HG03571 (cell line): ENCODE measurements at regions not wholly inside any gene's neighbourhood (a gene's known extent, or its start where the extent isn't known, plus 50 kb on each side); places are given as distances from the start of the nearest gene placed in this dataset.

Experiments used
- ATAC-seq: cut with Tn5 transposase; IDR thresholded peaks from one replicate; pipeline ENCODE4 v1.9.1; 2021; ENCODE audit not compliant: unreplicated experiment

DNA sequence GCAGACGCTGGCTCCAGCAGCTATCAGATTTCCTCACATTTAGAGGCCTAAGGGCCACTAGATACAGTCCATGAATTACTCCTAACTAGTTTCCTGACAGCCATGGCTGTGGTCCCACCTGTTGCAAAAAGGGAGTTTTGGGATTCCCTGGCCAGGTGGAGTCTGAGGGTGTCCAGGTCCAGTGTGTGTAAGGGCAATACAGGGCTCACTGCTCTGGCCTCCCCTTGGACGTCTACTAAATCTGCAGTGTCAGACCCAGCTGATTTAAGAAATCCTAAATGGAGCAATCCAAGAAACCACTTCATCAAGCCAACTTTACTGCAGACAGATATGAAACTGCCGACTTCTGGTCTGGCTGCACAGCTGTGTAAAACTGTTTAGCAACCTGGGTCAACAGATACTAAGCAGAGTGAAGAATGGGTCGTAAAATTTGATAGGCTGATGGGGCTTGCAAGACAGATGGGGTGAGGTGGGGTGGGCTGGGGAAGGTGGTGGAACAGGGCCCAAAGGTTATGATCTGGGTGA lies 116.4 kb downstream of the GADD45G start:
- no peak for ATAC-seq

DNA sequence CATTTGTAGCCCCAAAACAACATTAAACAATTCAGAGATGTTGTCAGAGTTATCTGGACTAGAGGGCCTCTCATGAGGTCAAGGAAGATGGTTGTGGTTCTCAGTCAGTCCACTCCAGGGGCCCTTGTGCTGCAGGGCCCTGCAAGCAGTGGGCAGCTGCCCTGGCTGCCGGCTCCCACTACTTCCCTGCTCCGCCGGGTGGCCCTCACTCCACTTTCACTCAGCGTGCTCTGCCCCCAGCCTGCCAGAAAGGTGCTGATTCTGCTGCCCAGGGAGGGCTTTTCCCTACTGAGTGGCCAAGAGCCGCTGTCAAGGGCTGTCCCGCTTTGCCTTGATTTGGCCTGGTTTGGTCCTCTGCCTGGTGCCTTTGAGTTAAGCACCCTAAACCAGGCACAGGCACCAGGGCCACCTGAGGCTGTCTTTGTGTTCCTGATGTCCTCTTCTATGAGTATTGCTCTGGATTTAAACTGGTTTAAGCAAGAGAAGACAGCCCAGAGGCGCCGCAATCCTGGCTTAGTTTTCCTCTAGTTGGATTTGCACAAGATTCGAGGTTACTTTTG lies 117.2 kb downstream of the GADD45G start:
- ATAC-seq: no peak

DNA sequence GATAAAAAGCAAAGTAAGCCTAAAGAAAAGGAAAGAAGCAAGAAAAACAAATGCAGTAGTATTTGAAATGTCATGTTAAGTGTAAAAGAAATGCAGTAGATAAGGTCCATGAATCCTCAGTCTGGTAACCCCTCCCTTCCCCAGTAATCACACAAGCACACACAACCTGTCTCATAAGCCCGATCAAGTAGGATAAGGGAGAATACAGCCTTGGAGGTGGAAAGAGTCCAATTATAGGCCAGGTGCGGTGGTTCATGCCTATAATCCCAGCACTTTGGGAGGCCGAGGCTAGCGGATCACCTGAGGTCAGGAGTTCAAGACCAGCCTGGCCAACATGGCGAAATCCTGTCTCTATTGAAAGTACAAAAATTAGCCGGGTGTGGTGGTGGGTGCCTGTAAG lies 117.9 kb downstream of the GADD45G start:
- no peak for ATAC-seq

DNA sequence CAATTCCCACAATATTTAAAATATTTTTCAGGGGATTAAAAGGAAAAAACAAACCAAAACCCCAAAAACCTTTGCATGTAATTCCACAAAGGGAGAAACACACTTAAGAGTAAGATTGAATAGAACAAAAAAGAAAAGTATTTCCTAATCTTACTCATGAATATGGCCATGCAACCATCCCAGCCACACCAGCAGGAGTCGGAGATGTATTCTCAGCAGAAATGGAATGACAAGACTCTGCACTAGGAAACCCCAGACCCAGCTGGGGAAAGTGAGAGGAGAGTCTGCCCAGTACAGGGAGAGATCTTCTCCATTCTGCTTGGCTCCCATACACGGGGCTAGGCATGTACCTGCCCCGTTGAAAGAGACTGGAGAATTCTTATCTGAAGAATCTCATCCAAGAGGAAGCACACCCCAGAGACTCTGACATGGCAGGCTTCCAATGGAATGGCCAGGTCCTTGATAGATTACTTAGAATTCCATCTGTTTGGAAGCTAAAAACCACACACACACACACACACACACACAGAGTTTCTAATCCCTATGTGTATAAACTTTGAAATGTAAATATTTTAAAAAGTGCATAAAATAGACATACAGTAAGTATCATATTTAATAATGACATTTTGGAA lies 118.8 kb downstream of the GADD45G start:
- no peak for ATAC-seq

DNA sequence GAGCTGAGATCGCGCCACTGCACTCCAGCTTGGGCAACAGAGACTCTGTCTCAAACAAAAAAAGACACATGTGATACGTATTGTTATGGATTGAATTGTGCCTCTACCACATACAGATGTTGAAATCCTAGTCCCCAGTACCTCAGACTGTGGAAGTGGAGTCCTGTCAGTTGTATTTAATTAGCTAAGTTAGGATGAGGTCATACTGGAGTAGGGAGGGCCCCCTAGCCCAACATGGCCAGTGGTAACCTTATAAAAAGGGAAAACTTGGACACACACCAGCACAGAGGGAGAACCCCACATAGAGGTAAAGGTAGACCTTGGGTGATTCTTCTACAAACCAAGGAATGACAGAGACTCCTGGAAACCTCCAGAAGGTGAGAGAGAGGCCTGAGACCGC lies 119.8 kb downstream of the GADD45G start:
- no peak for ATAC-seq

DNA sequence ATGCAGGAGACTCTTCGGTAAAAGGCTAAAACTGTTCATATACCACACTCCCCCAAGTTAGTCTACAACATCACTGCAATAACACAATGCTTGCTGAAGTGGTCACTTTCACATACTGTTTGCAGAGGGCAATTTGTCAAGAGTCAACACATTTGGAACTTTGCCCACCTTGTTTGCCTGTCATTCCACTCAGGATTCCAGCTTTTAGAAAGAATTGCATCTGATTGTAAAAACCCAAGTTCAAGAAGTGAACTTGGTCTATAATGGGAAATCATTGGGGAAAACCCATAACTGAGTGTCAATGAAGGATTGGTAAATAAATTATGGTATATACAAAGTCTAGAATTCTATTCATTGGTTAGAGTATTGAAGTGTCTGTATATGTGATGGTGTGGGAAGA lies 120.5 kb downstream of the GADD45G start:
- no peak for ATAC-seq

DNA sequence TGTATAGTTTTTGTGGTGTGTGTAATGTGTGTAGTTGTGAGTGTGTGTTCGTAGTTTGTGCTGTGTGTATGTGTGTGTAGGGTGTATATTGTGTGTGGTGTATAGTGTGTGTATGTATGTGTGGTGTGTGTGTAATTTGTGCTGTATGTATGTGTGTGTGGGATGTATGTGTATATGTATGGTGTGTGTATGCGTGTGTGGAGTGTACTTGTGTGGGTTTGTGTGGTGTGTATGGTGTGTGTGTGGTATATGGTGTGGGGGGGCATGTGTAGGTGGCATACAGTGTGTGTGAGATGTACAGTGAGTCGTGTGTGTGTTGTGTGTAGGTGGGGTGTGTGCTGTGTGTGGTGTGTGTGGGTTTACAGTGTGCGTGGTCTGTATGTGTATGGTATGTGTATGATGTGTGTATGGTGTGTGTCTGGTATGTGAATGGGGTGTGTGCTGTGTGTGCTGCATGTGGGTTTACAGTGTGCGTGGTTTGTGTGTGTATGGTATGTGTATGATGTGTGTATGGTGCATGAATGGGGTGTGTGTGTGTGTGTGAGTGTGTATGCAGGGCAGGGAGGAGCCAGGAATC lies 125.2 kb downstream of the GADD45G start:
- no peak for ATAC-seq

DNA sequence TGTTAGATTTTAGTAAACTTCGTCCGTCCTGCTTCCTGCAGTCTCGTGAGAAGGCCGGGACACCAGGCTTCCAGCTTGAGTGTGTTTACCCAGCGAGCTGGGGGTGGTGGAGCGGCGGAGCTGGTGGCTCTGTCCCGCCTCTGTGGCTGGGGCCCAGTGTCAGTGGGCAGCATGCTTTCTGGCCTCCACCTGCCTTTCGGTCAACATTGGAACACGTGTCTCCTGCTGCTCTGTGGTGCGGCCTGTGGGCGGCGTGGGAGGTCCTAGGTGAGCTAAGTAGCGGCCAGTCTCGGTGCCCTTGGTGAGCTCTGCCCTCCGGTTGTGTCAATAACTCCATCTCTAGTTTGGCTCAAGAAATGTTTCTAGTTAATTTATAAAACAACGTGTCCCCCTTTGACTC lies 125.9 kb downstream of the GADD45G start:
- ATAC-seq: no peak

DNA sequence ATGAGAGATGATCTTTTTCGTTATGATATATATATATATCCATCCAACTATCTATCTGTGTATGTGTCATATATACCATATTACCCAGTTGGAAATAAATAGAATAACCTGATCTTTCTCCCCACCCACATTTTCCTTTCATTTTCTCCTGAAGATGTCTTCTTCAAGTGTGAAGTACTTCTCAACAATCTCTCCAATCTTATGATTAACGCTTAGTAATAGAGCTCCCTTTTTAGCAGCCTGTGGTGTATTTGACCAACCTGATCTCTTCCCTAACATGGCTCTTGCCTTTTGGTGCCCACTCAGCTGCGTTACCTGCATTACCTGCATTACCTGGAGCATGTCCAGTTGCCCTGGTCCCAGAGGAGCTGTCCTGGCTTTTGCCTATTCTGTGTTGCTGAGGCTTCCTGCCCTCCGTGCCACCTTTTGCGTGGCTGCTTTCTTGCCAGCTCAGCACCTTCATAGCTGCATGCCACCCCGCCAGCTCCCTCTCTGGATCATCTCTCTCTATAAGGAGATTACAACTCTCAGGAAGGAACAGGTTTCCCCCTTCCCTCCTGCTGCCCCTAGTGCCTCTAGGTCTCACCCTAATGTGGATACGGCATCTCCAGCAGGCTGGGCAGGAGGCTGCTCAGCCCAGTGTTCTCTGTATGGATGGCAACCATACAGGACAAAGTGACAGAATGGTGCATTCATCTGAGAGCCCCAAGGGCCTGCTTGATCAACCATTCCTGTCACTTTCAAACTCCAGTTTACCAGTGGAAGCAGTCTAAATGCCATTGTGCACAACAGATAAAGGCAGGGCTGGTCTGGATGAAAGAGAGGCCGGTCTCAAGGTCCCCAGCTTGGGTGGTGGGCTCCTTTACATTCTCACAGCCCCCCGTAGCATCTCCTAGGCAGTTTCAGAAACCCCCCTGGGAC lies 126.7 kb downstream of the GADD45G start:
- no peak for ATAC-seq

DNA sequence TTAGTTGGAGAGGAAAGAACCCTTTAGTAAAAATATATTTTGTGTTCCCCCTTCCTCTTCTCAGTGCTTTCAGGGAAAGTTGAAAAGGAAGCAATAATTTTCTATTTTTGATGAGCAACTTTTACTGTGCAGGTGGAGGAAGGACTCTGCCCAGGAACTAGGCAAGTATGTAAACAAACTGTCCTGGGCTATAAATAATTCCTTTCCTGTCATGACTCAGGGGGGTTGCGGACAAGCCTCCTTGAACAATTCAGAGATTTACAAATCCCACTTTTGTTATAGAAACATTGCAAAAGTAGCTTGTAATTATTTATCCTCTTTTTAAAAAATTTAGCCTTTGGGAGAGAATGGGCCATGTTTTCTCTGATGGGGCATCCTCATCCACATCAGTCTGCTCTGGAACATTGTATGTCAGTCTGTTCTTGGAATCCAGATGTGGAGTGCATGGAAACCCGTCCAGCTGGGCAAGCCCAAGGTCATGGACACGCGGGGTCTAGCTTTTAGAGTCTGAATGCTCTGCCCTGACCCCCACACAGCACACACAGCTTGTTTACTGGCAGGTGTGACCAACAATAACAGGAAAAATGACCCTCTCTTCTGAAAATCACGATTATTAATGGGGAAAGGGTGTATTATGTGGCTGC lies 127.6 kb downstream of the GADD45G start:
- ATAC-seq: no peak

DNA sequence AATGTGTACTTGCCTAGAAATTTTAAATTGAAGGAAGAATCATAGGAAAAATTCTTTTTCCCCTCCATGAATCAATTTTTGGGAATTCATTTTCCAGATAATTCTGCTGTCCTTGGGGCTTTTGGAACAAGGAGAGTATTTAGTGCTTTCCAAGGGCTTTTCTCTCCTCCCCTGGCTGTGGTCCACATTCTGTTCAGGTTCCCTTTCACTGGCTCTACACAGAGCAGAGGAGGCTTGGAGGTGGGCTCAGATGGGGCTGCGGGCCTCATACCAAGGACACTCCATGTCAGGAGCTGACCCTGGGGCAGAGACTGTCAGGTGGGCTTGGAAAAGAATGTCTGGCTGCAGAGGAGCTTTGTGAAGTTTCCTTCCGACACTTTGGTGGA lies 128.1 kb downstream of the GADD45G start:
- ATAC-seq: no peak

DNA sequence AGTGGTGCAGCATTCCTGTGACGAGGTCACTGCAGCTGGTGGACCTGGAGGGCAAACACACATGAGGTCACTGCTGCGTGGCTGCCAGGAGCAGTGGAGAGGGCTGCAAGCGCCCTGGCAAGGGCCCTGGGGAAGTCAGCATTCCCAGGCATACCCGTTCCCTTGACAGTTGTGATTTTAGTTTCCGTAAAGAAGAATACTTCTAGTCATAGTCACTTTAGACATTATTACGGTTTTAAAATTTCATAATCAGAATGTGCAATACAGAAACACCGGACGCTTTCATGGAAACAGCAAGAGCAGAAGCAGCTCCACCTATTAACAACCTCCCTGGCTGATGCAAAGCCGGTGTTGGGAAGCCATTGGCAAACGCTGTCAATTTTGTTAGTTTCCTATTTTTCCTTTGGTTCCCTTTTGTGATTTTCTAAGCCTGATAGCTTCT lies 129.8 kb downstream of the GADD45G start:
- no peak for ATAC-seq

DNA sequence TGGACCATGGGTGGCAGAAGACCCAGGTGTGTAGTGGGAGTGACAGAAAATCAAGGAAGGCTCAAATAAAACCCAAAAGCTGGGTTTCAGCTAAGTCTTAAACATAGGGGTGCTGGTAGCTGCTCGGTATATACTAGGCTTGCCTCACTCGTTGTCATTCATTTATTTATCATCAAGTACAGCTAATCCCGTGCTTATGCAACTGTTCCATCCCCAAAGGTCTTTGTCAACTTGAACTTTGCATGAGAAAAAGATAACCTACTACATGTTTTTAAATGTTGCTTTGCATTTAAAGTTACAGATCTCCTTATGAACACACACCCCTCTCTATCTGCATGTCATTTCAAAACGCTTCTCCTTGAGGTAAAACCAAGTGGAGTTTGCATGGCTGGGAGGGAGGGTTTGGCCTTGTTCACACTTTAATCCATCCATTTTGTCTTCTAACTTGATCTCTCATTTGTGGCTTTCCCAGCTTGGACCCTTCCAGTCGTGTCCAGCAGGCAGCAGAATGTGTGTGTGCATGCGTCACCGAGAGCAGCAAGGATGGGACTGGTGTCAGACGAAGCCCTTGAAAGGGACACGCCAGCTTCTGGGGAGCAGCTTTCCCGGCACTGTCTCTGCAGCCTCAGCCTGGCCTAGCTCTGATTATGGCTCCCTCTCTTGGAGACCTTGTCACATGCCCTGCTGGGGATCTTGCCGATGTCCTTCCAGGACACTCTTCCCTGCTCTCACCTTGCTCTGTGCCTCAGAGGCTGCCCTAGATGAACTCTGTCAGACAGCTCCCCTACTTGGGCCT lies 133.5 kb downstream of the GADD45G start:
- no peak for ATAC-seq

DNA sequence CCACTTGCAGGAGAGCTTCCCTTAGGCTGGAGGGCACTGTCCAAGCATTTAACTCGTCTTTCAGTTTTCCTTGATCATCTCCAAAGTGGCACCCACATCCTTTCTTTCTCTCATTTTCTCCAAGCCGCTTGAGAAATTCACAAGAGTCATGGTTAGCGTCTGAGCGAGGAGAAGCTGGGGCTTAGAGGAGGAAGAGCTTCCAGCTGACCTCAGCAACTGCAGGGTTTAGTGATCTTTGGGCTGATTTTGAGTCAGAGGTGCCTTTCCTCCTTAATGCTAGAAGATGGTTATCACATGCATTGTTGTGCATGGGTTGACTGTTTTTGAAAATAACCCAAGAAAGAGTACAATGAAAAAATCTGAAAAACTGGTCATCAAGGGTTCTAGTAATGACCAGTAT lies 134.7 kb downstream of the GADD45G start:
- ATAC-seq: no peak

DNA sequence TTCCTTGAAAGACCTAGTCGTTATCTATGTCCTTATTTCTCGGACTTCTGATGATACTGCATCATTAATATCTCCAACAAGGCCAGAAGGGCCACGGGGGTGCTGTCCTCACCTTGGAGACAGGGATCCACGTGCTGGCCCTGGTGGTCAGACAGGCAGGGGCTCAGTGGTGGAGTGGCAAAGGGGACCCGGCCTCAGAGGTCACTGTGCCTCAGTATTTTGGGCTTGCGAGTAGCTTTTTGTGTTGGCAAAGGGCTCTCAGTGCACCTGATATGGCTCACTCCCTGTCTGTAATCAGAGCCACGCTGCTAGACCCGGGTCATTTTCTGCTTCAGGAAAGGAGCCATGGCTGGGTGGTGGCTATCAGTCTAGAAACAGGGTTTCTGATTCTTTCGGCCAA lies 135.1 kb downstream of the GADD45G start:
- no peak for ATAC-seq

DNA sequence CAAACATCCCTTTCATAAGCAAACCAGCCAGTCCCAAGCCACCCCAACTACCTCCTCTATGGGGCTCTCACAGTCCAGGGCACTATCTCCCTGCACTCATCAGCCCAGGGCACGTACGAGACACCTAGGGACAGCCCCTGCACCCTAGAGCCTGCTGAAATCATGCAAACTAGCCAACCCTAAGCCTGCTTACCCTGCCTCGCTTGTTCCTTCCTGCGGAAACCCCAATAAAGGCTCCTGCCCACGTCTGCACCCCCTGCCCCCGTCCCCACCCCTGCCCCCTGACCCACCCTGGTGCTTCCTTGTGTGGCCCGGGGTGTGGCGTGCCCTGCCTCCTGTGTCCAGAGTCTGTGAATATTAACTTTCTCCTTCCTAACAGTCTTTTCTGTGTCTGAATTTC lies 135.9 kb downstream of the GADD45G start:
- peak; percentile 41 for ATAC-seq

DNA sequence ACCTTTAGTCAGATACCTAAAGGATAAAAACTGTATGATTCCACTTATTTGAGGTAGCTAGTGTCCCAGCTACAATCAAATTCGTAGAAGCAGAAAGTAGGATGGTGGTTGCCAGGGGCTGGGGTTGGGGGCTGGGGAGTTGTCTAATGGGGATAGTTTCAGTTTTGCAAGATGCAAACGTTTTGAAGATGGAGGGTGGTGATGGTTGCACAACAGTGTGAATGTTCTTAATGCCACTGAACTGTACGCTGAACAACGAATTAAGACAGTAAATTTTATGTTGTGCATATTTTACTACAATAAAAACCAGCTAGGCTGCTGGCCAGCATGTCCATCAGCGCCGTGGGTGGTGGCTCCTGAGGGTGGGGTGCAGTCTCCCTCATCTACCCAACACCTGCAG lies 137.8 kb downstream of the GADD45G start:
- ATAC-seq: no peak

DNA sequence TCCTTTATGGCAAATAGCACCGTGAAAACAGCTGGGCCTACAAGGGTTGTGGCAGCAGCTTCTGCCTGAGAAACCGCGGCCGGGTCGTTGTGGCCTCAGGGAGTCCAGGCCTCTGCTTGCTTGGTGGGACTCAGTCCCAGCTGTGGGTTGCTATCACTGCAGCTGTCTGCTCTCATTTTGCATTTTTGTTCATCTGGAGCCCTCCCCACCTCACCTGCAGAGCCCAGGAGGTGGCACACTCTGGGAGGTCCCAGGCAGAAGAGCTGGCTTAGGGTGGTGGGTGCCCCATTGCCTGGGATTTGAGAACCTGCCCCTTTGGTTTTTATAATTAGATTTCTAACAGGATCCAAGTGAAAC lies 138.4 kb downstream of the GADD45G start:
- ATAC-seq: no peak

DNA sequence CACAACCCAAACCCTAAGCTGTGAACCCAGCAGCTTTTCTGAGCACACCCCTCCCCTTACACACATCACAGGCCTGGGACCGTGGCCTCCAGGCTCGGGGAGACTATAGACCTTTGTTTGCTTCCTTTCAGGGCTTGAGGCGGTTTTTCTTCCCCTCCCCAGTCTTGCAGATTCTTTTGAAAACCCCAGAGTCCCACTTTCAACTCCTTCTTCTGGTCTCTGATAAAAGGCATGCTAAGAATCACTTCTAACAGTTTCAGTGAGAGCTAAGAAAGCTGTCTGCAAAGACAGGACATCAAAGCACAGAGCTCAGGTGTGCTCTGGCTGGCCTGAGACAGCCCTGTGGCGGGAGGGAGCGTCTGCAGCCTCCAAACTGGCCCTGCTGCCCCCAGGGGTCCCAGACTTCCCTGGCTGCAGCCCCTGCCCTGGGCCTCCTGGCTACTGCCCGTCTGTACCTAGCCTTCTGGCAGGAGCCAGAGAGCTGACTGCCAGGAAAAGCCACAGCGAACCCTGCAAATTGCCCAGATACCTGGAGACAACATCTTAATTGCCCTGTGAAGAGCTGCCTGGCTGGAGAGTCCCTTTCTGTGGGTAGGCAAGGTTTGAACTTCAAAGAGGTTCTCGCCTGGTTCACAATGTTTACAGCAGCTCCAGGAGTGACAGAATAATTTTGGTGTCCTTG lies 138.9 kb downstream of the GADD45G start:
- no peak for ATAC-seq

DNA sequence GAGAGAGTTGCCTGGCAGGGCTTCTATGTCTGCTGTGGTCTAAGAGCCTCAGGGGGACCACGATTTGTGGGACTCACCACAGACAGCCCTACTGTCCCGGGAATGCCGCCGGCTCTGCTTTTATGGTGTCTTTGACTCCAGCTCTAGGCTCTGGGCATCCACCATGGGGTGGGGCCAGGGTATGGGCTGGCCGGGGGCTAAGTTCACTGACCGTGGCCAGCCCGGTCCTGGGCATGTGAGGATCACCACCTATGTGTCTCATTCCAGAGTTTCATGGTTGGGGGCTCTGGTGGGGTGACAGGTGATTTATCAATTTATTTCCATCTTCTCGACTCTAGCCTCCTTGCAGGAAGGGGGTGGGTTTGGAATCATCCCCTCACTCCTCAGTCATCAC lies 139.4 kb downstream of the GADD45G start:
- no peak for ATAC-seq
